ENCODE measurements at regions not wholly inside any gene's neighbourhood (a gene's known extent, or its start where the extent isn't known, plus 50 kb on each side); places are given as distances from the start of the nearest gene placed in this dataset.

DNA sequence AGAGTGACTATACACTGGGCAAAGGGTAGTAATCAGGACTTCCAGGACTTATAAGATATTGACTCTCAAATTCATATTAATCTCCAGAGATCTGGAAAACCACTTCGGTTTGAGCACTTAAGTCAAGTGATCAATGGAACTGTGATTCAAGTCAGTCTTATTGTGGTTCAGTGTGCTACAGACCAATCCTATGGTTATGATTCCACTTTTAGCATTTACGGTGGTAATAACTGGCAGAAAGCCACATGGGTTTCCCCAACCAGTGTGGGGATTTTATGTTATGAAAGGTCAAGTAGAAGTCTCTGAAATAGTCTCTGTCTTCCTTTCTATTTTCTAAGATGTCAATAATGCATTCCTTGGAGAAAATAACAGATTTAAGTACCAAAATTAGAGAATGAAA lies 151.3 kb upstream of the NEGR1 start:
- WGBS (ENCODE audit: insufficient coverage, insufficient replicate concordance, low lambda C conversion rate, missing lambda C conversion rate), result 0% methylated on average over 2 of the region's 2 CpGs
- Histone ChIP-seq H3K4me1 (ENCODE audit: control insufficient read depth, insufficient read depth, low read length) (no peaks in the 10 kb centered on the region), H3K27me3 (replicated peaks in 1 of 2; ENCODE audit: control insufficient read depth in 2 of 2, insufficient read depth in 2 of 2, low read length in 1 of 2) (no peaks in the 10 kb centered on the region), H3K9me3 (replicated peaks; ENCODE audit: control insufficient read depth, insufficient read depth, low read length) (no peaks in the 10 kb centered on the region; the same call in 2 of the 3 replicates), H4K20me1 (ENCODE audit: control insufficient read depth, insufficient read depth) (no peaks in the 10 kb centered on the region), H2AFZ (ENCODE audit: control insufficient read depth, low read depth, low read length) (no peak overlapping the region), H3K4me3 (no peak overlapping the region), H3K4me2 (ENCODE audit: control insufficient read depth, insufficient read depth) (no peak overlapping the region), H3K36me3 (ENCODE audit: control insufficient read depth in 2 of 2, insufficient read depth in 2 of 2, low read length in 1 of 2) (no peaks in the 10 kb centered on the region), H3K27ac (ENCODE audit: control insufficient read depth, insufficient read depth) (no peak overlapping the region), H3K79me2 (ENCODE audit: control insufficient read depth, insufficient read depth, low read length) (no peaks in the 10 kb centered on the region), H3K9ac (ENCODE audit: control insufficient read depth, insufficient read depth, low read length) (no peak overlapping the region)
- ATAC-seq (peak; percentile 87), FAIRE-seq (no peak), DNase-seq (ENCODE audit: low read depth, low spot score) (peak; percentile 15)
- ChIA-PET RAD21 (ENCODE audit: unreplicated experiment) (interaction anchor here (0.6 kb wide), 1 partner anchor 495 kb away, joined by 6 read pairs; no protein-coding TSS in a partner anchor), POLR2A (interaction anchor here (0.7 kb wide), 1 partner anchor 63 kb away, joined by 4 read pairs; no protein-coding TSS in a partner anchor), CTCF (no interaction called here), SMC1A (ENCODE audit: uncharacterized antibody, unreplicated experiment) (no interaction called here)
- BruUV-seq (replicated peaks), result no TSS peak
- in situ Hi-C loops (cut with MboI) (no loop called here), intact Hi-C loops (cut with micrococcal nuclease; ENCODE audit: unreplicated experiment) (no loop called here)
- TF ChIP-seq SMARCA5 (IDR thresholded peaks at IDR 0.05) (no peak), NR2F1 (conservative IDR thresholded peaks at IDR 0.05) (peak; percentile 78), IRF4 (IDR thresholded peaks at IDR 0.05; ENCODE audit: low read depth, low read length) (0 out of 2 replicates have a peak, but pooled peaks have one; percentile 68), CREM (IDR thresholded peaks at IDR 0.05; ENCODE audit: low read depth) (peak; percentile 55), EGR1 (IDR thresholded peaks at IDR 0.05; ENCODE audit: borderline replicate concordance in 1 of 2, low read depth in 2 of 2, low read length in 2 of 2) (no peak), ZNF217 (IDR thresholded peaks at IDR 0.05) (peak; percentile 41; the same call in 1 of the 2 replicates), MEF2B (IDR thresholded peaks at IDR 0.05; ENCODE audit: partially characterized antibody, poor library complexity, severe bottlenecking) (peak; percentile 82), JUND (IDR thresholded peaks at IDR 0.05; ENCODE audit: low read depth, low read length) (no peak), WRNIP1 (IDR thresholded peaks at IDR 0.05; ENCODE audit: borderline replicate concordance, low read depth, low read length) (no peak), SRF (IDR thresholded peaks at IDR 0.05; ENCODE audit: low read depth in 2 of 2, low read length in 2 of 2) (no peak), TCF12 (IDR thresholded peaks at IDR 0.05; ENCODE audit: low read depth, low read length) (no peak), TCF3 (IDR thresholded peaks at IDR 0.05; ENCODE audit: borderline replicate concordance, insufficient read depth, low read depth, low read length) (no peak), NFXL1 (IDR thresholded peaks at IDR 0.05; ENCODE audit: borderline replicate concordance) (no peak), FOS (IDR thresholded peaks at IDR 0.05; ENCODE audit: borderline replicate concordance, extremely low read depth, insufficient read length) (no peak), CHD1 (IDR thresholded peaks at IDR 0.05; ENCODE audit: low read depth, low read length) (no peak)
- TF ChIP-seq, protein P1, sequence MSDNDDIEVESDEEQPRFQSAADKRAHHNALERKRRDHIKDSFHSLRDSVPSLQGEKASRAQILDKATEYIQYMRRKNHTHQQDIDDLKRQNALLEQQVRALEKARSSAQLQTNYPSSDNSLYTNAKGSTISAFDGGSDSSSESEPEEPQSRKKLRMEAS (IDR thresholded peaks at IDR 0.05; ENCODE audit: low read depth, low read length), result no peak
- TF ChIP-seq, protein P2, sequence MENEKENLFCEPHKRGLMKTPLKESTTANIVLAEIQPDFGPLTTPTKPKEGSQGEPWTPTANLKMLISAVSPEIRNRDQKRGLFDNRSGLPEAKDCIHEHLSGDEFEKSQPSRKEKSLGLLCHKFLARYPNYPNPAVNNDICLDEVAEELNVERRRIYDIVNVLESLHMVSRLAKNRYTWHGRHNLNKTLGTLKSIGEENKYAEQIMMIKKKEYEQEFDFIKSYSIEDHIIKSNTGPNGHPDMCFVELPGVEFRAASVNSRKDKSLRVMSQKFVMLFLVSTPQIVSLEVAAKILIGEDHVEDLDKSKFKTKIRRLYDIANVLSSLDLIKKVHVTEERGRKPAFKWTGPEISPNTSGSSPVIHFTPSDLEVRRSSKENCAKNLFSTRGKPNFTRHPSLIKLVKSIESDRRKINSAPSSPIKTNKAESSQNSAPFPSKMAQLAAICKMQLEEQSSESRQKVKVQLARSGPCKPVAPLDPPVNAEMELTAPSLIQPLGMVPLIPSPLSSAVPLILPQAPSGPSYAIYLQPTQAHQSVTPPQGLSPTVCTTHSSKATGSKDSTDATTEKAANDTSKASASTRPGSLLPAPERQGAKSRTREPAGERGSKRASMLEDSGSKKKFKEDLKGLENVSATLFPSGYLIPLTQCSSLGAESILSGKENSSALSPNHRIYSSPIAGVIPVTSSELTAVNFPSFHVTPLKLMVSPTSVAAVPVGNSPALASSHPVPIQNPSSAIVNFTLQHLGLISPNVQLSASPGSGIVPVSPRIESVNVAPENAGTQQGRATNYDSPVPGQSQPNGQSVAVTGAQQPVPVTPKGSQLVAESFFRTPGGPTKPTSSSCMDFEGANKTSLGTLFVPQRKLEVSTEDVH (IDR thresholded peaks at IDR 0.05; ENCODE audit: low read depth, partially characterized antibody), result no peak
- TF ChIP-seq, protein P3, sequence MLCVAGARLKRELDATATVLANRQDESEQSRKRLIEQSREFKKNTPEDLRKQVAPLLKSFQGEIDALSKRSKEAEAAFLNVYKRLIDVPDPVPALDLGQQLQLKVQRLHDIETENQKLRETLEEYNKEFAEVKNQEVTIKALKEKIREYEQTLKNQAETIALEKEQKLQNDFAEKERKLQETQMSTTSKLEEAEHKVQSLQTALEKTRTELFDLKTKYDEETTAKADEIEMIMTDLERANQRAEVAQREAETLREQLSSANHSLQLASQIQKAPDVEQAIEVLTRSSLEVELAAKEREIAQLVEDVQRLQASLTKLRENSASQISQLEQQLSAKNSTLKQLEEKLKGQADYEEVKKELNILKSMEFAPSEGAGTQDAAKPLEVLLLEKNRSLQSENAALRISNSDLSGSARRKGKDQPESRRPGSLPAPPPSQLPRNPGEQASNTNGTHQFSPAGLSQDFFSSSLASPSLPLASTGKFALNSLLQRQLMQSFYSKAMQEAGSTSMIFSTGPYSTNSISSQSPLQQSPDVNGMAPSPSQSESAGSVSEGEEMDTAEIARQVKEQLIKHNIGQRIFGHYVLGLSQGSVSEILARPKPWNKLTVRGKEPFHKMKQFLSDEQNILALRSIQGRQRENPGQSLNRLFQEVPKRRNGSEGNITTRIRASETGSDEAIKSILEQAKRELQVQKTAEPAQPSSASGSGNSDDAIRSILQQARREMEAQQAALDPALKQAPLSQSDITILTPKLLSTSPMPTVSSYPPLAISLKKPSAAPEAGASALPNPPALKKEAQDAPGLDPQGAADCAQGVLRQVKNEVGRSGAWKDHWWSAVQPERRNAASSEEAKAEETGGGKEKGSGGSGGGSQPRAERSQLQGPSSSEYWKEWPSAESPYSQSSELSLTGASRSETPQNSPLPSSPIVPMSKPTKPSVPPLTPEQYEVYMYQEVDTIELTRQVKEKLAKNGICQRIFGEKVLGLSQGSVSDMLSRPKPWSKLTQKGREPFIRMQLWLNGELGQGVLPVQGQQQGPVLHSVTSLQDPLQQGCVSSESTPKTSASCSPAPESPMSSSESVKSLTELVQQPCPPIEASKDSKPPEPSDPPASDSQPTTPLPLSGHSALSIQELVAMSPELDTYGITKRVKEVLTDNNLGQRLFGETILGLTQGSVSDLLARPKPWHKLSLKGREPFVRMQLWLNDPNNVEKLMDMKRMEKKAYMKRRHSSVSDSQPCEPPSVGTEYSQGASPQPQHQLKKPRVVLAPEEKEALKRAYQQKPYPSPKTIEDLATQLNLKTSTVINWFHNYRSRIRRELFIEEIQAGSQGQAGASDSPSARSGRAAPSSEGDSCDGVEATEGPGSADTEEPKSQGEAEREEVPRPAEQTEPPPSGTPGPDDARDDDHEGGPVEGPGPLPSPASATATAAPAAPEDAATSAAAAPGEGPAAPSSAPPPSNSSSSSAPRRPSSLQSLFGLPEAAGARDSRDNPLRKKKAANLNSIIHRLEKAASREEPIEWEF (IDR thresholded peaks at IDR 0.05; ENCODE audit: insufficient replicate concordance, low read depth, low read length), result peak; percentile 69
